GM23338 (cell line): ENCODE measurements at regions not wholly inside any gene's neighbourhood (a gene's known extent, or its start where the extent isn't known, plus 50 kb on each side); places are given as distances from the start of the nearest gene placed in this dataset.

ENCODE experiments used
- ATAC-seq: fragments of 200-7000 bp; cut with Tn5 transposase; 3 replicates; pipeline ENCODE4 v1.9.1; 2020
- DNase-seq: peaks from one replicate; pipeline ENCODE4 v3.0.0-alpha.2; 2015; ENCODE audit warnings: low spot score
- H2AFZ ChIP-seq: fragments of 200-600 bp; sonication (generic); 2 replicates; pipeline ENCODE4 v1.8.0; 2016; ENCODE audit warnings: antibody characterized with exemption, mild to moderate bottlenecking, moderate library complexity
- H3F3A ChIP-seq: fragments of 200-600 bp; sonication (generic); replicated peaks from 2 replicates; pipeline ENCODE4 v1.8.0; 2017; ENCODE audit warnings: antibody characterized with exemption, mixed run types, low read depth
- H3K27ac ChIP-seq: fragments of 200-600 bp; sonication (generic); 2 replicates; pipeline ENCODE4 v1.6.1; 2016; ENCODE audit warnings: low read depth
- H3K27me3 ChIP-seq: fragments of 200-600 bp; sonication (generic); 2 replicates; pipeline ENCODE4 v1.8.0; 2016; ENCODE audit warnings: mild to moderate bottlenecking, mixed run types, moderate library complexity; ENCODE audit not compliant: insufficient read depth
- H3K36me3 ChIP-seq: fragments of 200-600 bp; sonication (generic); 2 replicates; pipeline ENCODE4 v1.8.0; 2016; ENCODE audit warnings: mild to moderate bottlenecking; ENCODE audit not compliant: insufficient read depth
- H3K4me1 ChIP-seq: fragments of 200-600 bp; sonication (generic); 2 replicates; pipeline ENCODE4 v1.8.0; 2016; ENCODE audit warnings: mild to moderate bottlenecking, moderate library complexity; ENCODE audit not compliant: insufficient read depth
- H3K4me2 ChIP-seq: fragments of 200-600 bp; sonication (generic); 2 replicates; pipeline ENCODE4 v1.7.1; 2017; ENCODE audit warnings: mixed run types
- H3K4me3 ChIP-seq: fragments of 200-600 bp; sonication (generic); 2 replicates; pipeline ENCODE4 v1.6.1; 2016; ENCODE audit warnings: mixed run types
- H3K79me2 ChIP-seq: fragments of 200-600 bp; sonication (generic); replicated peaks from 2 replicates; pipeline ENCODE4 v1.8.0; 2017; ENCODE audit warnings: mild to moderate bottlenecking; ENCODE audit not compliant: insufficient read depth
- H3K9me2 ChIP-seq: fragments of 200-600 bp; sonication (generic); 2 replicates; pipeline ENCODE4 v1.8.0; 2017; ENCODE audit not compliant: insufficient read depth
- H4K20me1 ChIP-seq: fragments of 200-600 bp; sonication (generic); replicated peaks from 2 replicates; pipeline ENCODE4 v1.8.0; 2017; ENCODE audit warnings: mild to moderate bottlenecking; ENCODE audit not compliant: insufficient read depth
- H3K27ac Mint-ChIP-seq: 2 replicates; pipeline ENCODE4 v1.8.0; 2020; ENCODE audit warnings: inconsistent platforms, mild to moderate bottlenecking, moderate library complexity, mixed read lengths
- H3K27me3 Mint-ChIP-seq: 3 replicates; pipeline ENCODE4 v1.8.0; 2022; ENCODE audit warnings: low read depth, mild to moderate bottlenecking, moderate library complexity, mixed read lengths, inconsistent platforms; ENCODE audit not compliant: insufficient read depth, poor library complexity
- H3K36me3 Mint-ChIP-seq: 3 replicates; pipeline ENCODE4 v1.8.0; 2021; ENCODE audit warnings: low read depth, mild to moderate bottlenecking, inconsistent platforms, moderate library complexity, mixed read lengths
- H3K4me1 Mint-ChIP-seq: 3 replicates; pipeline ENCODE4 v1.8.0; 2020; ENCODE audit warnings: mild to moderate bottlenecking, inconsistent platforms, mixed read lengths
- H3K4me3 Mint-ChIP-seq: 3 replicates; pipeline ENCODE4 v1.8.0; 2021; ENCODE audit warnings: moderate library complexity, mild to moderate bottlenecking, inconsistent platforms, mixed read lengths
- H3K9me3 Mint-ChIP-seq: 3 replicates; pipeline ENCODE4 v1.8.0; 2020; ENCODE audit warnings: moderate library complexity, mild to moderate bottlenecking, inconsistent platforms, mixed read lengths
- CREB1 ChIP-seq: fragments of 250-450 bp; sonication (Bioruptor Pico); IDR thresholded peaks from 2 replicates; pipeline ENCODE4 v1.5.0; 2020; ENCODE audit warnings: low read depth, mild to moderate bottlenecking, moderate library complexity
- CTCF ChIP-seq, 2 experiments: fragments of 200-600 bp in 1 of 2; sonication (generic) in 1 of 2; conservative IDR thresholded peaks; 2 replicates each; pipeline versions ENCODE4 v1.5.1 to v1.6.1; 2016 to 2017; ENCODE audit warnings: antibody characterized with exemption in 2 of 2, low read depth in 2 of 2, mild to moderate bottlenecking in 2 of 2, moderate library complexity in 1 of 2
- ETS1 ChIP-seq: IDR thresholded peaks from 2 replicates; pipeline ENCODE4 v1.6.1; 2016; ENCODE audit warnings: antibody characterized with exemption
- EZH2 ChIP-seq: fragments of 200-600 bp; sonication (generic); IDR thresholded peaks from one replicate; pipeline ENCODE4 v1.8.0; 2017; ENCODE audit warnings: antibody characterized with exemption, mild to moderate bottlenecking, low read depth; ENCODE audit not compliant: unreplicated experiment
- EZH2phosphoT487 ChIP-seq: fragments of 200-600 bp; sonication (generic); IDR thresholded peaks from one replicate; pipeline ENCODE4 v1.8.1; 2018; ENCODE audit warnings: antibody characterized with exemption; ENCODE audit not compliant: unreplicated experiment
- JUNB ChIP-seq: IDR thresholded peaks from one replicate; pipeline ENCODE4 v1.6.1; 2016; ENCODE audit warnings: antibody characterized with exemption; ENCODE audit not compliant: unreplicated experiment
- NANOG ChIP-seq: IDR thresholded peaks from 2 replicates; pipeline ENCODE4 v1.6.1; 2016; ENCODE audit warnings: antibody characterized with exemption, borderline replicate concordance
- POLR2AphosphoS5 ChIP-seq: IDR thresholded peaks from 2 replicates; pipeline ENCODE4 v1.6.1; 2016; ENCODE audit warnings: antibody characterized with exemption, low read depth
- REST ChIP-seq: IDR thresholded peaks from one replicate; pipeline ENCODE4 v1.6.1; 2018; ENCODE audit warnings: antibody characterized with exemption; ENCODE audit not compliant: unreplicated experiment
- STAT1 ChIP-seq: IDR thresholded peaks from one replicate; pipeline ENCODE4 v1.6.1; 2016; ENCODE audit warnings: antibody characterized with exemption; ENCODE audit not compliant: unreplicated experiment
- ZNF114 ChIP-seq: fragments of 250-450 bp; sonication (Bioruptor Pico); IDR thresholded peaks from 2 replicates; pipeline ENCODE4 v1.5.0; 2020; ENCODE audit warnings: mild to moderate bottlenecking, moderate library complexity
- ZNF331 ChIP-seq: fragments of 250-450 bp; sonication (Bioruptor Pico); IDR thresholded peaks from 2 replicates; pipeline ENCODE4 v1.5.0; 2020; ENCODE audit warnings: low read depth, mild to moderate bottlenecking, moderate library complexity
- ZNF462 ChIP-seq: fragments of 250-450 bp; sonication (Bioruptor Pico); IDR thresholded peaks from 2 replicates; pipeline ENCODE4 v1.5.0; 2020; ENCODE audit warnings: mild to moderate bottlenecking, moderate library complexity

GRCh38 chr4:91840359-91840758, 463.4 kb upstream of the GRID2 start:
- ATAC-seq, result no peak

More at GRCh38 chr4:91840359-91840758, 463.4 kb upstream of the GRID2 start:
- Mint-ChIP-seq H3K9me3 (no peaks in the 10 kb centered on the region), H3K27me3 (no peaks in the 10 kb centered on the region), H3K36me3 (no peaks in the 10 kb centered on the region; the same call in 2 of the 3 replicates), H3K27ac (no peak overlapping the region), H3K4me1 (no peaks in the 10 kb centered on the region), H3K4me3 (no peak overlapping the region)
- TF ChIP-seq ZNF114 (CRISPR knock-in tag) (no peak), EZH2phosphoT487 (no peak), STAT1 (no peak), ZNF331 (no peak), CTCF (conservative IDR thresholded peaks at IDR 0.05; ENCODE audit: low read depth in 2 of 2) (no peak), ZNF462 (CRISPR knock-in tag) (no peak), ETS1 (no peak), REST (no peak), JUNB (no peak), NANOG (no peak), POLR2AphosphoS5 (no peak), EZH2 (no peak), CREB1 (no peak)
- H4K20me1 ChIP-seq, result no peaks in the 10 kb centered on the region
- no peak overlapping the region for H2AFZ ChIP-seq
- no peaks in the 10 kb centered on the region for H3F3A ChIP-seq
- no peak overlapping the region for H3K27ac ChIP-seq
- H3K4me2 ChIP-seq, result no peak overlapping the region
- H3K27me3 ChIP-seq, result no peaks in the 10 kb centered on the region
- H3K4me3 ChIP-seq, result no peak overlapping the region
- DNase-seq, result no peak
- H3K36me3 ChIP-seq, result no peaks in the 10 kb centered on the region
- H3K9me2 ChIP-seq, result no peaks in the 10 kb centered on the region
- no peaks in the 10 kb centered on the region for H3K4me1 ChIP-seq
- H3K79me2 ChIP-seq, result no peaks in the 10 kb centered on the region
